ENCODE measurements at regions not wholly inside any gene's neighbourhood (a gene's known extent, or its start where the extent isn't known, plus 50 kb on each side); places are given as distances from the start of the nearest gene placed in this dataset.
"Not testable (repeated sequence)": the region's sequence is repeated elsewhere in the genome, so short reads cannot be mapped to it uniquely, and the experiment has no call there.

- no peaks in the 10 kb centered on the region for H3K9me3 ChIP-seq
- DNase-seq, result no peak
Measured at GRCh38 chr6:134662077-134662700, 287.7 kb downstream of the ALDH8A1 start.

GRCh38 chr6:134659885-134660284 lies 290.0 kb downstream of the ALDH8A1 start:
- H3K27me3 ChIP-seq; H3K36me3 ChIP-seq; intact Hi-C loops (cut with DNase I; ENCODE audit: low total_unique reads); H3K27ac ChIP-seq; H3K4me1 ChIP-seq; H3K9me3 ChIP-seq; DNase-seq; H3K4me3 ChIP-seq: not testable (repeated sequence)

More at GRCh38 chr6:134662077-134662700, 287.7 kb downstream of the ALDH8A1 start:
- Histone ChIP-seq H3K27me3 (no peaks in the 10 kb centered on the region), H3K4me1 (no peaks in the 10 kb centered on the region), H3K36me3 (no peaks in the 10 kb centered on the region), H3K4me3 (no peak overlapping the region), H3K27ac (no peak overlapping the region)
- intact Hi-C loops (cut with DNase I; ENCODE audit: low total_unique reads), result no loop called here
- TF ChIP-seq POLR2A (IDR thresholded peaks at IDR 0.05) (no peak), CTCF (IDR thresholded peaks at IDR 0.05) (no peak)

GRCh38 chr6:134658596-134658995 lies 291.3 kb downstream of the ALDH8A1 start:
- Histone ChIP-seq H3K4me1 (no peaks in the 10 kb centered on the region), H3K27ac (no peak overlapping the region), H3K27me3 (no peaks in the 10 kb centered on the region), H3K9me3 (no peaks in the 10 kb centered on the region), H3K36me3 (no peaks in the 10 kb centered on the region), H3K4me3 (no peak overlapping the region)
- TF ChIP-seq POLR2A (IDR thresholded peaks at IDR 0.05) (no peak), CTCF (IDR thresholded peaks at IDR 0.05) (no peak)
- DNase-seq, result no peak
- intact Hi-C loops (cut with DNase I; ENCODE audit: low total_unique reads), result no loop called here

GRCh38 chr6:134657751-134658527 lies 292.0 kb downstream of the ALDH8A1 start:
- intact Hi-C loops (cut with DNase I; ENCODE audit: low total_unique reads), result no loop called here
- no peak overlapping the region for H3K4me3 ChIP-seq
- H3K4me1 ChIP-seq, result no peaks in the 10 kb centered on the region
- H3K9me3 ChIP-seq, result no peaks in the 10 kb centered on the region
- no peaks in the 10 kb centered on the region for H3K36me3 ChIP-seq
- no peak overlapping the region for H3K27ac ChIP-seq
- TF ChIP-seq CTCF (IDR thresholded peaks at IDR 0.05), result no peak
- no peak for TF ChIP-seq POLR2A (IDR thresholded peaks at IDR 0.05)
- no peaks in the 10 kb centered on the region for H3K27me3 ChIP-seq
- DNase-seq, result no peak

GRCh38 chr6:134657343-134657742 lies 292.6 kb downstream of the ALDH8A1 start:
- DNase-seq, result no peak
- H3K36me3 ChIP-seq, result no peaks in the 10 kb centered on the region
- H3K9me3 ChIP-seq, result no peaks in the 10 kb centered on the region
- H3K27ac ChIP-seq, result no peak overlapping the region
- TF ChIP-seq CTCF (IDR thresholded peaks at IDR 0.05) (no peak), POLR2A (IDR thresholded peaks at IDR 0.05) (no peak)
- H3K4me3 ChIP-seq, result no peak overlapping the region
- intact Hi-C loops (cut with DNase I; ENCODE audit: low total_unique reads), result no loop called here
- H3K4me1 ChIP-seq, result no peaks in the 10 kb centered on the region
- H3K27me3 ChIP-seq, result no peaks in the 10 kb centered on the region

All from uterus (tissue), 3 donors.